NCI-H2196 (cell line): ENCODE measurements at regions not wholly inside any gene's neighbourhood (a gene's known extent, or its start where the extent isn't known, plus 50 kb on each side); places are given as distances from the start of the nearest gene placed in this dataset.
"Not testable (repeated sequence)": the region's sequence is repeated elsewhere in the genome, so short reads cannot be mapped to it uniquely, and the experiment has no call there.

Experiments
- DNase-seq: peaks from one replicate; lab custom pipeline; 2025; ENCODE audit not compliant: unreplicated experiment; lab: John Stamatoyannopoulos, UW

DNA sequence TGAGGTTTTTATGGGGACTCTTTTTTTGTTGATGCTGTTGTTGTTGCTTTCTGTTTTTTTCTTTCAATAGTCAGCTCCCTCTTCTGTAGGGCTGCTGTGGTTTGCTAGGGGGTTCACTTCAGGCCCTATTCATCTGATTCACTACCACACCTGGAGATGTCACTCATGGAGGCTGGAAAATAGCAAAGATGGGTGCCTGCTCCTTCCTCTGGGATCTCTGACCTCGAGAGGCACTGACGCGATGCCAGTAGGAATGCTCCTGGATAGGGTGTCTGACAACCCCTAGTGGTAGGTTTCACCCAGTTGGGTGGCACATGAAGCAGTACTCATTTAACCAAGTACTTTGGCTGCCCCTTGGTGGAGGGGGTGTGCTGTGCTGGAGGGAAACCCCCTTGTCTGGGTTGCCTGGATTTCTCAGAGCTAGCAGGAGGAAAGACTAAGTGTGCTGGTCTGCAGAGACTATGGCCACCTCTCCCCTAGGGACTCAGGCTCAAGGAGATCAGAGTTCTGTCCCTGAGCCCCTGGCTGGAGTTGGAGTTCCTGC, 745.5 kb downstream of the TMTC2 start:
- DNase-seq, result no peak

DNA sequence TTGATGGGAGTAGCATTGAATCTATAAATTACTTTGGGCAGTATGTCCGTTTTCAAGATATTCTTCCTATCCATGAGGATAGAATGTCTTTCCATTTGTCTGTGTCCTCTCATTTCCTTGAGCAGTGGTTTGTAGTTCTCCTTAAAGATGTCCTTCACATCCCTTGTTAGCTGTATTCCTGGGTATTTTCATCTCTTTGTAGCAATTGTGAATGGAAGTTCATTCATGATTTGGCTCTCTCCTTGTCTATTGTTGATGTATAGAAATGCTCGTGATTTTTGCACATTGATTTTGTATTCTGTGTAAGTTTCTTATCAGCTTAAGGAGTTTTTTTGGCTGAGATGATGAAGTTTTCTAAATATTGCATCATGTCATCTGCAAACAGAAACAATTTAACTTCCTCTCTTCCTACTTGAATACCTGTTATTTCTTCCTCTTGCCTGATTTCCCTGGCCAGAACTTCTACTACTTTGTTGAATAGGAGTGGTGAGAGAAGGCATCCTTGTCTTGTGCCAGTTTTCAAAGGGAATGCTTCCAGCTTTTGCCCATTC, 741.0 kb downstream of the TMTC2 start:
- not testable (repeated sequence) for DNase-seq

DNA sequence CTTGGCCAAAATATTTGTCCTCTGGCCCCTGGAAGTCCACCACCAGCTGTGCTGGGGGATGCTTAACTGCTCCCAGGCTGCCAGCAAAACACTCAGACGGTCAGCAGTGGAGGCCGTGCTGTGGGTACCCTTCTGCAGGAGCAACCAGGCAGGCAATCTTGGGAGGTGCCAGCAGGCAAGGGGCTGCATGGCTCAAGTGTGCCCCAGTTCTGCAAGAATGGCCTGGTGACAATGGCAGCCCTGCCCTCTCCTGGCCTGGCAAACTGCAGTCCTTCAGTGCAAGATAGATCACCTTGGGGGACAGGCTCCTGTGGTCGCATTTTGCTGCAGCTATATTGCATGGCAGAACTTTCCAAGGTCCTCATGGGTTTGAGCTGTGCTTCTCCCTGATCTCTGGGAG, 728.3 kb downstream of the TMTC2 start:
- no peak for DNase-seq

DNA sequence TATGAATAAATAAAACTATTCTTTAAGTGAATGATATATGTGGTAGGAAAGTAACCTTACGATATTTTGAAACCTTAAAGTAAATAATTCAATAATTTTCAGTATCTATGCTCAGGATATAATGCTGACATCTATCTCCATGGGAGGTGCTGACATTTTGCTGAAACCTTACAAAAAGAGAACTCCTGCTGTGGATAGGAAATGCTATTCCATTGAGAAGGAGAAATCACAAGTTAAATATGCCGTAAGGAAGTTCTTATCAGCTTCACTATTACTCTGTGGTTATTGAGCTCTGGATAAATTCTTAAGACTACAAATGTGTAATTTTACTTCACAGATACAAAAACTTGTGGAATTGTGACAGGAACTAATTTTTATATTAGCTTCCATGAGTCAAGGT, 722.1 kb downstream of the TMTC2 start:
- DNase-seq, result no peak

DNA sequence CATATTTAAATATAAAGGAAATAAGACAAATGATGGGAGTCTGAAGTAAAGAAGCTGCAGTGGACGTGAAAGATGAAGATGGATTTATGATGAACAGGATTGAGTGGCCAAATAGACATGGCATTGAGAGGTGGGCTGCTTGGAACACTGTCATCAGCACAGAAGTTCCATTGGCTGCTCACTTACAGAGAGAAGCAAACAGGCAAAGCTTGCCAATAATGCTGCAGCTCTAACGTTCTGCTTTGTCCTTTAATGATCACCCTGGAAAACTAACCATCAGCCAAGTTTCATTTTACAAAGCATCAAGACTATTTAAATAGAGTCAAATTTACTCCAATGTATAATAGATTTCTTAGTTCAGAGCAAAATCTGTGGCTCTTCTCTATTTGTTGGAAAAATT, 721.4 kb downstream of the TMTC2 start:
- no peak for DNase-seq

DNA sequence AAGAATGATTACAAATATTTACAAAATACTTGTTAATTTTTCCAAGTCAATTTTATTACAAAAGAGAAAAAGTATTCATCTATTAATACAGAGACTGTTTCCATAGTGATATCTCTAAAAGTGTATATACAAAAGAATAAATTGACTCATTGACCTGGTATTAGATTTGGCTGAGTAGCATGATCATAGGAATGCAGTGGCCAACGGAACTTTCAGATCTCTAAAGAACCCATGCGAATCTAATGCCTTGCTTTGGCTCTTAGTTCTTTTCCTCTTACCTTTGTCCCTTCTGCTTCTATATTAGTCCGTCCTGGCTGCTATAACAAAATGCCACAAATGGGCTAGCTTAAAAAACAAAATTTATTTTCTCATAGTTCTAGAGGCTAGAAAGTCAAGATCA, 717.8 kb downstream of the TMTC2 start:
- DNase-seq, result no peak

DNA sequence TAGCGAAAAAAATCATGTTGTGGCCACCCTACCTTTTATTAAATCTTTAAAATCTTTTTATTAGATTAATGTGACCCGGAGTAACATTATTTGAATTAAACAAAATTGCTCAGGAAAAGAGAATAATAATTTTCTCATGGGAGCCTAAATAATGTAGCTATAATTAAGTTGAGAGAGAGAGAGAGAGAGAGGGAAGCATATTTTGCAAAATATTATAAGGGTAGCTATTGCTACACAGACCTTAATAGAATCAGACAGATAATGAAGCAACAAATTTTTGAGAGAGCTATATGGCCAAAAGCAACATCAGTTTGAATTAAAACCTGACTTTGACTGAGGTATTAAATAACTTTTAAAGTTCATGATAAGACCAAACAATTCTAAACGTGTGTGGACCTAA, 703.5 kb downstream of the TMTC2 start:
- no peak for DNase-seq

DNA sequence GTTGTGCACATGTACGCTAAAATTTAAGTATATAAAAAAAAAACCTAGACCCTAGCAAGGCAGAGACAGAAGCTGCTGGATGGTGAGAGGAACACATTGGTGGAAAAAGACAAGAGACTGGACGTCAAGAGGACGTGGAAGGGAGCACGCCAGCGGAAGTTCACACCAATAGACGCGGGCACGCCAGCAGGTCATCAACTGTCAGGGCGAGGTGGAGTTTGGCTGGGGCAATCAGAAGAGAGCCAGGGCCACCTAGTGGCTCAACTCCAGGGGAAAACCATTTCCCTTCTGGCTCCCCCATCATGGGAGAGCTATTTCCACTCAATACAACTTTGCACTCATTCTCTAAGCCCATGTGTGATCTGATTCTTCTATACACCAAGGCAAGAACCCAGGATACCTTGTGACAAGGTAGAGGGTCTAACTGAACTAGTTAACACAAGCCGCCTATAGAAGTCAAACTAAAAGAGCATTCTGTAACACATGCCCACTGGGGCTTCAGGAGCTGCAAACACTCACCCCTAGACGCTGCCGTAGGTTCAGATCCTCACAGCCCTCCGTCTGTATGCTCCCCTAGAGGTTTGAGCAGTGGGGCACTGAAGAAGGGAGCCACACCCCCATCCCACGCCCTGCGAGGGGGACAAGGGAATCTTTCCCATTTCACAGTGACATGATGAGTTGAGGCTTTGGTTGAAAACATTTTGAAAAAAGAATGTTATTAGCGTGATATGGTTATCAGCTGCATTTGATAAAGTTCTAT, 702.7 kb downstream of the TMTC2 start:
- DNase-seq, result no peak

DNA sequence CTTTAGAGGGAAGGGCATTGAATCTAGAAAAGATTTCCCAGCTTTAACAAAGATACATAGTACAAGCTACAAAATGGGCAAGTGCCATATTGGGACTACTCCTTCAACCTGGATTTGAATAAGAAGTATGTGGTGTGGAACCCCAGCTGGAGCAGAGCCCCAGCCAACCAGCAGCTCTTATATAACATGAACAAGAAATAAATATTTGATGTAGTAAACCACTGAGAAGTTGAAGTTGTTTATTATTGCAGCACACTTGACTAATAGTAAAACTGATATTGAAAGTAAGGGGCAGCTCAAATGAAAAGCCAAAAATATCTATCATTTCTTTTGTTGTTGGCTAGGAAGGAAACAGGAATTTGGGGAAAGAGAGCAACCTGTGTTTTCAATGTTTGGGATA, 701.8 kb downstream of the TMTC2 start:
- no peak for DNase-seq

DNA sequence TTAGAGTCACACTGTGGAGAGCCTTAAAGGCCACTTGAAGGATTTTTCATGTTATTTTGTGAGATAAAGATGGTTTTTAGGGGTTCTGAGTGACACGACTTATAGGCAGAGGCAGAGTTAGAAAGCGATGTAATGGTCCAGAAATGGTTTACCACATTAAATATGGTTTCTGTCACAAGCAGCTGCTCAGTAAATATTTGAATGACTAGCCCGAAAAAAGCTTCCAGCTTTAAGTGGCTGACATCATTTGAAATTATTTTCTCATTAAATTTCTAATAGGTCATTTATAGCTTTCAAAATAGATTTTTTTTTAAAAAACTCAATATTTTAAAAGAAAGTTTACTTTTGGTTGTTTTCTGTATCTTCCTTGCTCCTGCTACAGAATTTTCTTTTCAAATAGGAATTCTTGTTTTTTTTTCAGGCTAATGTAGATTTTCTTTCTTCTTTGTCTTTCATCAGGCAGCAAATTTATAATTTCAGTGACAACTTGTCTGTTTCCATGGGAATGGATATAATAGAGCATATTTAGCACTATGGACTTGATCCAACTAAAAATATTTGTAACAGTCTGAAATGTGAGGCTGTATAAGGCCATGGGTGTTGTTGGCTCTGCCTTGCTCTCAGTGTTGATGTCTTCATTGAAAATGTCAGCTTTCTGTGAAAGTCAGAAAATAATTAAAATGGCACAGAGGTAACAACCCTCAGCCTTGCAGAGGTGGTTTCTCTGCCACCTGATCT, 700.0 kb downstream of the TMTC2 start:
- no peak for DNase-seq

DNA sequence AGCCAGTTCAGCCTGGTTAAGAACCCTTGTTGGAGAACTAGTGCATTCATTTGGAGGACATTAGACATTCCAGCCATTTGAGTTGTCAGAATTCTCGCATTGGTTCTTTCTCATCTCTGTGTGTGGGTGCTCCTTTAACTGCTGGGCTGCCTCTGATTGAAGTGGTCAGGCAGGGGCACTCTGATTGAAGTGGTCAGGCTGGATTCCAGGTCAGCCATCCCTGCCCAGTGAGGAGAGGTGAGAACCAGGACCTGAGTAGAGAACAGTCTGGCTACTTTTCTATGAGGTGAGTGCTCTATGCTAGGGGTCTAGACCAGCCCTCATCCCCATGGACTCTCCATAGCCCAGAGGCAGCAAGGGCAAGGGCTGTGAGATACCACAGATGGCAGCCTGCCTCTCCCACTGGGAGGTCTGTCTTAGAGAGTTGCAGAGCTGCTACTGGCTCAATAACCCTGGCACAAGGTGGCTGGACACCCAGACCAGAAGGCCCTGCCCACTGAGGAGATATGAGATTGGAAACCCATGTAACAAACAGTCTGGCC, 691.6 kb downstream of the TMTC2 start:
- DNase-seq, result no peak

DNA sequence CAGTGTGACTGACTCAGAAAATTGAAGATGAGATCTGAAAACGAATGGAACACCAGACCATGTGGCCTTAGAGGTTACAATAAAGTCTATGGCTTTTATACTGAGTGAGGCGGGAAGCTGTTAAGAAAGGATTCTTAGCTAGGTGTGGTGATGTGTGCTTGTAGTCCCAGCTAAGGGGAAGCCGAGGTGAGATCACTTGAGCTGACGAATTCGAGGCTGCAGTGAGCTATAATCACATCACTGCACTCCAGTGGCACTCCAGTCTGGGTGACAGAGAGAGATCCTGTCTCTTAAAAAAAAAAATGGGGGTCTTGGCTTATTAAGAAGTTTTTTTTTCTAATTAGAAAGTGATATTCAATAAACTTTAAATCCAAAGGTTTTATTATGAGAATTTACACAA, 678.6 kb downstream of the TMTC2 start:
- no peak for DNase-seq

DNA sequence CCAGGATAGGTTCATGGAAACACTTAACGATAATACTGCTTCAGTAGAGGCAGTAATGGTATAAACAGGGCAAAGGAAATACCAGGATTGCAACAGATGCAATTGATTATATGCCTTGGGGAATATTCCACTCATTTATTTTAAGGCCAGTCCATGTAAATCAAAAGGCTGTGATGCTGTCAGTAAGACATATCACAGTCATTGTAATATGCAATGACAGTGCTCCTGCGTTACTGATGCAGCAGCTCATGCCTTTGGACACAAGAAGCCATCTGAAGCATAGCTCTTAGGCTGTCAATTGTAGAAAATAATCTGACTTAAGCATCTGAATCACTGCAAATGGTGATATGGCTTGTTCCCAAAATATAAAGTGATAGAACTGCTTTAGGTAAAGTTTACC, 674.8 kb downstream of the TMTC2 start:
- DNase-seq, result no peak

DNA sequence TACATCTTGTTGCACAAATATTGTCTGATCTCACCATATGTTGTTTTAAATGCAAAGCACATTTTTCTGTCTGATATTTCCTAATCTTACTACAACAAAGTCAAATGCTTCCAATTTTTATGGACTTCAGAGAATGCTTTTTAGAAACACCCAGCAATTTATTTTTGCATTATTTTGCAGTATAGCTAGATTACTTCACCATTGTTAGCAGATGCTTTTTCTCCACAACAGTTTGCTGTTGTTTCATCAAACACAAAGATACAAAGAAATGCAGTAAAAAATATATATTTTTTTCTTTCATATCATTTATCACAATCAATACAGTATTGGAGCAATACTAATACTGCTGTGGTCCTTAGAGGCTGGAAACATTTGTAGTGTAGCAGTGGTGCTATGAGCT, 674.4 kb downstream of the TMTC2 start:
- no peak for DNase-seq

DNA sequence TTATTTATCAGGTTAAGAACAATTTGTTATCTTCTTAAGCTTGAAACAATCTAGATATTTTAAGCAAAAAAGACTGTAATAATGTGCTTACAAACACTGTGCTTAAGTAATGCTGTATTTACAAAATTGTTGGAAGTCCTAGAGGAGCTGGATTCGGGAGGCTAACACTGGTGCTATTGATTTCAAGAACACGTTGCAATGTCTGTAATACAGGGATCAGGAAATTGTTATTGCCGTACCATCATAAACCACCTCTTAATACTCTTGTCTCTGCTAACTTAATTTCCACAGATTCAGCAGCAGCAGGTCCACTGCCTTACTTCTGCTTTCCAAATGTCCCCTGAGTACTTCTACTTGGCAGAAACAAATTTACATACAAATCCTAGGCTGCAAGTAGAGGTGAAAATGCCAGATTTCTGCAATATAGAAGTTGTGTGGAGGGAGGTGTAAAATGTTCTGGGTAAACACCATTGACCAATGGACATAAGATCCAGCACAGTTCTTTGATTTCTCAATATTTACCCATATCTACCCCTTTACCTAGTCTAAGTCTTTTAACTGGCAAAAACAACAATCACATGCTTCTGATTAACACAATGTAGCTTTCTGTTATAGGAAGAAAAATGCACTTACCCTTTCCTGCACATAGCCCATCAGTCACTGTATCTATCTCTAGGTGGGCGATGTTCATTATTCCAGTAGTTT, 663.4 kb downstream of the TMTC2 start:
- DNase-seq, result no peak

DNA sequence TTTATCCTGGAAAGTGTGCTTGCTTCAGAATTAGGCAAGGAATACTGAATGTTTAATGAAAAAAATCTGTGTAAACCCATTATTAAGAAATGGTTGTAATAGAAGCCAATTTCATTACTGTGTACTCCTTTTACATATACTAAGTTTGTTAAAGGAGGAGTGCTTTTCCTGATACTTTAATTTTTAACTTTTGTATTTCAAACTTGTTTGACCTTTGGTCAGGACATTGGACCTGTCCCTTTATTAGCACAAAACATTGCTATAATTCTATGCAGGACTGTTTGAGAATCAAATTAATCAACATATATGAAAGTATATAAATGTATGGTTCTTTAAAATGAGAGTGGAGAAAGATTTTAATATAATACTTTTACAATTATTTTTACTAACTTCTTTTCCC, 659.6 kb downstream of the TMTC2 start:
- no peak for DNase-seq

DNA sequence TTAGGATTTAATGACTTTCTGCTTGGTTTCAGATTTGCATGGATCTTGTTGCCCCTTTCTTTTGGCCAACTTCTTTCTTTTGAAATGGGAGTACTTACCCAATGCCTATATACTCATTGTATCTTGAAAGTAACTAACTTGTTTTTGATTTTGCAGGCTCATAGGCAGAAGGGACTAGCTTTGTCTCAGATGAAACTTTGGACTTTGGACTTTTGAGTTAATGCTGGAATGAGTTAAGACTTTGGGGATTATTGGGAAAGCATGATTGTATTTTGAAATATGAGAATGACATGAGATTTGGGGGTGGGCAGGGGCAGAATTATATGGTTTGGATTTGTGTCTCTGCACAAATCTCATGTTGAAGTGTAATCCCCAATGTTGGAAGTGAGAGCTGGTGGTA, 657.1 kb downstream of the TMTC2 start:
- no peak for DNase-seq

DNA sequence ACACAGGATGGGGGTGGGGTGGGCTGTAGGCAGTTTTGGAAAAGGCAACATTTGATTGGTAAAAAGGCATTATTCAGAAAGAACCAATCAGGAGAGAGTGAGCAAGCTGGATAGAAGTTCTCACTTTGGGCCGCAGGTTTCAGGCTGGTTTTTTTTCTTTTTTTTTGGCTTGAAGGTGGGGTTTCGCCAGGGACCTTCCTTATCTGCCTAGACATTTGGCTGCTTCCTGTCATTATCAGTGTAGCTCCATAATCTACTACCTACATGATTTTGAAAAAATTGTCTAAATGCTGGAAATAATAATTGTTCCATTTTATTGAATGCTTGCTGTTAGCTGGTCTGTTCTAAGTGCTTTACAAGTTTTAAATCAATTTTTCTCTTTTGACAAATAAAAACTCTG, 649.0 kb downstream of the TMTC2 start:
- DNase-seq, result no peak

DNA sequence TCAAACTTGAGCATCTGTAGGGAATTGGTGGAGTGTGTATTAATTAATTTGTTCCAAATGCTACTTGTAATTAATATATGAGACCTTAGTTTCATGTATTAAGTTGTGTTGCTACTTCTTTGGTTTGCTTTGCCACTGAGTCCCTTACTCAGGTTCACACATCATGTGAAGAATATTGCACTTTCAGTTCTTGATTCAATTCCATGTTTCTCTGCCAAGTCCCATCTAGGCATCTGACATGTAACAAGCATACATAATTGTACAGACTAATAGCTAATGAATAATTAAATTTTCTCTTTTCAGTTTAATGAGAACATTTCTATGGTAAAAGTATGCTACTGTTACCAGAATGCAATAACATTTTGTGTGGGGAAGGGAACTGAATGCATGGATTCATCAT, 640.0 kb downstream of the TMTC2 start:
- no peak for DNase-seq

DNA sequence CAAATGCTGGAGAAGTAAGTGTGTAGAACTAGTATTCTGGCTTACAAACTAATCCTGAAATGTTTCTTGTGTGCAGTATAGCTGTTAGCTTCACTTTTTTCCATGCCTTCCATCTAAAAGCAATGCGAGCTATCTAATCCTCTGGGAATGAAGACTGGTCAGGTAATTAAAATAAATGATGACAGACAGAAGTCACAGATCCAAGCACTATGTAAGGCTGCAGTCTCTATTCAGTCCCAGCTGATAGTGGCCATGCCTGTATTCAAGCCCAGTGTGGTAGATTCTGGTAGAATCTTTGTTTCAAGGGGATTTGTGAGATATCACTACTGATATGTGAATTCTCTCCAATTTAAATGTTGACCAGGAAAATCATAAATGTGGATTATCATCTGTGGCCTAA, 637.2 kb downstream of the TMTC2 start:
- DNase-seq, result no peak

DNA sequence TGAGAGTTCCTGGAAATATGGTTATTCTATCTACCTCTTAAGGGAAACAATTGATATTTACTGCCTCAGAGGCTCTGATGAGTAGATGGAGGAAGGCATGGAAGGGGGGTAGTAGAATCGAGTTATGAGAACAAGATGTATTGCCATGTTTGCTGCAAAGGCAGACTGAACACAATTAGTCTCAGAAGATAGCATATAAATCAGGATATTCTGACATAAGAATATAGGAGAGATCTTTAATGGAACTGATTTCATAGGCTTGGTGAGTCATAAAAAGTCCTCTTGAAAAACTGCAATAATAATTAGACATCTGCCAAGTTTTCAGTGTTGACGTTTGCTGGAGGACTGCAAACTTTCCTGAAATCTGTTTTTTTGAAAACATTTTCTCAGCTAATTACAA, 636.1 kb downstream of the TMTC2 start:
- no peak for DNase-seq
